Sigmoid colon (tissue), 6 donors: ENCODE measurements at regions not wholly inside any gene's neighbourhood (a gene's known extent, or its start where the extent isn't known, plus 50 kb on each side); places are given as distances from the start of the nearest gene placed in this dataset.

ENCODE experiments used
- DNase-seq: peaks from one replicate; pipeline ENCODE4 v3.0.0-alpha.2; 2019
- H3K27ac ChIP-seq, 4 donors: fragments of 200-600 bp; sonication (generic); one replicate each; pipeline ENCODE4 v1.5.1; 2016 to 2019; ENCODE audit warnings: mild to moderate bottlenecking in 1 of 4
- H3K27me3 ChIP-seq, 3 donors: fragments of 200-600 bp; sonication (generic); one replicate each; pipeline ENCODE4 v1.5.1; 2019; ENCODE audit warnings: mild to moderate bottlenecking in 1 of 3
- H3K36me3 ChIP-seq, 4 donors: fragments of 200-600 bp; sonication (generic); one replicate each; pipeline ENCODE4 v1.5.1; 2016 to 2019
- H3K4me1 ChIP-seq, 4 donors: fragments of 200-600 bp; sonication (generic); one replicate each; pipeline ENCODE4 v1.5.1; 2017 to 2019
- H3K4me3 ChIP-seq, 4 donors: fragments of 200-600 bp; sonication (generic); one replicate each; pipeline ENCODE4 v1.5.1; 2017 to 2019; ENCODE audit warnings: mild to moderate bottlenecking in 2 of 4, moderate library complexity in 1 of 4
- H3K9me3 ChIP-seq, 4 donors: fragments of 200-600 bp in 3 of 4; sonication (generic) in 3 of 4; one replicate each; pipeline versions ENCODE4 v1.5.1 to v1.6.1; 2013 to 2019
- CTCF ChIP-seq, 4 experiments: fragments of 450-650 bp in 3 of 4; fragments of 200-600 bp in 1 of 4; IDR thresholded peaks; one replicate each; pipeline ENCODE4 v1.5.1; 2016 to 2019; ENCODE audit warnings: antibody characterized with exemption in 4 of 4, mild to moderate bottlenecking in 3 of 4, moderate library complexity in 2 of 4
- EP300 ChIP-seq, 4 donors: sonication (generic); formaldehyde crosslinking; IDR thresholded peaks; one replicate each; pipeline ENCODE4 v1.6.1; 2017; ENCODE audit warnings: antibody characterized with exemption in 4 of 4
- POLR2A ChIP-seq, 2 donors: fragments of 450-650 bp; IDR thresholded peaks; one replicate each; pipeline ENCODE4 v1.6.1; 2016; ENCODE audit warnings: antibody characterized with exemption in 2 of 2, mild to moderate bottlenecking in 2 of 2, moderate library complexity in 2 of 2
- POLR2AphosphoS5 ChIP-seq, 4 donors: sonication (generic); formaldehyde crosslinking; IDR thresholded peaks; one replicate each; pipeline ENCODE4 v1.6.1; 2017; ENCODE audit warnings: antibody characterized with exemption in 4 of 4
- WGBS, 2 donors: extraction: QIAGEN DNeasy Blood & Tissue Kit; methylation state at CpG; one replicate each; pipeline ENCODE4 v1.1.7; 2013; 5-methylcytosine and 5-hydroxymethylcytosine counted together
- intact Hi-C: fragments of 100-400 bp; cut with DNase I; formaldehyde crosslinking; loops from one replicate; pipeline ENCODE4 v1.15.1; 2023
- donor health status: healthy with polysubstance abuse.
- donor health status: healthy.

GRCh38 chrX:69287095-69287494, 121.8 kb upstream of the PJA1 start:
- intact Hi-C loops: loop anchor here (2.0 kb wide), 3 partner anchors 128 to 554 kb away; no protein-coding TSS in a partner anchor
- WGBS, 2 donors: 90 to 96% methylated on average over 3 of the region's 3 CpGs
- TF ChIP-seq POLR2A (IDR thresholded peaks at IDR 0.05) (no peak), CTCF (IDR thresholded peaks at IDR 0.05) (no peak), EP300 (IDR thresholded peaks at IDR 0.05) (no peak), POLR2AphosphoS5 (IDR thresholded peaks at IDR 0.05) (no peak)

GRCh38 chrX:69286565-69286906, 121.3 kb upstream of the PJA1 start:
- intact Hi-C loops: loop anchor here (2.0 kb wide), 3 partner anchors 128 to 554 kb away; no protein-coding TSS in a partner anchor
- 85 to 87% methylated on average over 6 of the region's 6 CpGs for WGBS, 2 donors
- H3K9me3 ChIP-seq: no peaks in the 10 kb centered on the region
- H3K36me3 ChIP-seq: no peaks in the 10 kb centered on the region
- H3K4me3 ChIP-seq: no peak overlapping the region
- peaks cover 0 to 2% (median 0%) of the 10 kb centered on the region in 3 donors for H3K27me3 ChIP-seq
- H3K27ac ChIP-seq: no peak overlapping the region
- H3K4me1 ChIP-seq: peaks cover 0 to 17% (median 10%) of the 10 kb centered on the region in 4 donors
- DNase-seq: no peak
- no peak for TF ChIP-seq POLR2A (IDR thresholded peaks at IDR 0.05)
- no peak for TF ChIP-seq CTCF (IDR thresholded peaks at IDR 0.05)
- no peak for TF ChIP-seq POLR2AphosphoS5 (IDR thresholded peaks at IDR 0.05)
- TF ChIP-seq EP300 (IDR thresholded peaks at IDR 0.05): no peak

More at GRCh38 chrX:69287095-69287494, 121.8 kb upstream of the PJA1 start:
- H3K27me3 ChIP-seq: peaks cover 0 to 2% (median 0%) of the 10 kb centered on the region in 3 donors
- H3K9me3 ChIP-seq: no peaks in the 10 kb centered on the region
- H3K36me3 ChIP-seq: no peaks in the 10 kb centered on the region
- no peak overlapping the region for H3K27ac ChIP-seq
- no peak overlapping the region for H3K4me3 ChIP-seq
- DNase-seq: no peak
- peaks cover 0 to 15% (median 8%) of the 10 kb centered on the region in 4 donors for H3K4me1 ChIP-seq

- intact Hi-C loops: loop anchor here (2.0 kb wide), 5 partner anchors 121 to 553 kb away; partner anchors contain the start of genes EFNB1 and PJA1
- peak overlapping the region; percentile 57 to 73 (median 68) for H3K27ac ChIP-seq
- DNase-seq: peak; percentile 85
Measured at GRCh38 chrX:69285881-69286564, 120.8 kb upstream of the PJA1 start.

GRCh38 chrX:69285401-69285877, 120.2 kb upstream of the PJA1 start:
- H3K4me3 ChIP-seq: peak overlapping the region; percentile 13 to 50 (median 45)
- TF ChIP-seq CTCF (IDR thresholded peaks at IDR 0.05): no peak
- TF ChIP-seq POLR2A (IDR thresholded peaks at IDR 0.05): no peak
- TF ChIP-seq POLR2AphosphoS5 (IDR thresholded peaks at IDR 0.05): no peak
- TF ChIP-seq EP300 (IDR thresholded peaks at IDR 0.05): no peak
- peak; percentile 88 for DNase-seq
- no peaks in the 10 kb centered on the region for H3K36me3 ChIP-seq
- peaks cover 0 to 2% (median 0%) of the 10 kb centered on the region in 3 donors for H3K27me3 ChIP-seq
- intact Hi-C loops: loop anchor here (2.0 kb wide), 2 partner anchors 121 to 457 kb away; partner anchors contain the start of genes EFNB1 and PJA1
- no peaks in the 10 kb centered on the region for H3K9me3 ChIP-seq
- H3K27ac ChIP-seq: peak overlapping the region; percentile 57 to 73 (median 68)
- peaks cover 0 to 28% (median 16%) of the 10 kb centered on the region in 4 donors for H3K4me1 ChIP-seq
- WGBS, 2 donors: 25 to 47% methylated on average over 10 of the region's 10 CpGs

More at GRCh38 chrX:69285881-69286564, 120.8 kb upstream of the PJA1 start:
- Histone ChIP-seq H3K4me3 (peak overlapping the region; percentile 13 to 50 (median 45)), H3K4me1 (peaks cover 0 to 22% (median 15%) of the 10 kb centered on the region in 4 donors), H3K27me3 (peaks cover 0 to 2% (median 0%) of the 10 kb centered on the region in 3 donors), H3K9me3 (no peaks in the 10 kb centered on the region), H3K36me3 (no peaks in the 10 kb centered on the region)
- TF ChIP-seq CTCF (IDR thresholded peaks at IDR 0.05) (peak; percentile 74 to 86 (median 82)), POLR2A (IDR thresholded peaks at IDR 0.05) (no peak), EP300 (IDR thresholded peaks at IDR 0.05) (no peak), POLR2AphosphoS5 (IDR thresholded peaks at IDR 0.05) (peak in 1 of 4 donors; percentile 17)
- 3 to 5% methylated on average over 31 of the region's 31 CpGs for WGBS, 2 donors
